IPS-NIHi11 (cell line): ENCODE measurements at regions not wholly inside any gene's neighbourhood (a gene's known extent, or its start where the extent isn't known, plus 50 kb on each side); places are given as distances from the start of the nearest gene placed in this dataset.

ENCODE experiments used
- DNase-seq: peaks from one replicate; pipeline ENCODE4 v3.0.0; 2012; ENCODE audit warnings: mixed read lengths, low spot score

DNA sequence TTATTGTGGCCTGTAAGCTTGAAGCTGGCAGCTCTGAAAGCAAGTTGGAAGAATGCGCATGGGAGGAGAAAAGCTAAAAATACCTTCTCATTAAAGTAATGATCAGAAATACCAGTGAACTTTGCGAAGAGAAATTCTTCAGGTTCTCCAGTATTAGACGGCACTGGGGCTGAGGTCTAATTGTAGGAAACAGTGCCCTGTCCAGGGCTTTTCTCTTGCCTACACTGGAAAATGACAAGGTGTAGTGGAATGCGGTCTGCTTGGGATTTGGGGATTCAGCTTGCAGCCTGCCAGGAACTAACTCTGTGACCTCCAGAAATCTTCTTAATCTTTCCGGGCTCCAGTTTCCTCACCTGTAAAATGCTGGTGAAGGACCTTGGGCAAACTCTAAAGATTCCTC, 53.3 kb upstream of the KCNJ16 start:
- DNase-seq = no peak

DNA sequence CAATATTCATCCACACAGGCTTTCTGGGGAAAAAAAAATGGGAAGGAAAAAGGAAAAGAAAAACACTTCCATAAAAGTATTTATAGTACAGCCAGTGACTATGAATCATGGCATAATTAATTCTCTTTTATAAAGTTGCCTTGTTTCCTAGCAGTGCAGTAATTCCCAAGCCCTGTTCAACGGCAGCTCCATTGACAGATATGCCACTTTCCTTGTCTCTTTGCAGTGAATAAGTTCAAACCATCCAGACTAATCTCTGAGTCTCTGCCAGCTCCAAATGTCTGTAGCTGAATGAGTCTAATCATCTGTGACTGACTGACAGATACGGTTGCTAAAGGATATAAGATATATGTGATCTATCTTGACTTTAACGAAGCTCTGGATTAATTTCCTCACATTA, 52.9 kb upstream of the KCNJ16 start:
- DNase-seq = no peak

DNA sequence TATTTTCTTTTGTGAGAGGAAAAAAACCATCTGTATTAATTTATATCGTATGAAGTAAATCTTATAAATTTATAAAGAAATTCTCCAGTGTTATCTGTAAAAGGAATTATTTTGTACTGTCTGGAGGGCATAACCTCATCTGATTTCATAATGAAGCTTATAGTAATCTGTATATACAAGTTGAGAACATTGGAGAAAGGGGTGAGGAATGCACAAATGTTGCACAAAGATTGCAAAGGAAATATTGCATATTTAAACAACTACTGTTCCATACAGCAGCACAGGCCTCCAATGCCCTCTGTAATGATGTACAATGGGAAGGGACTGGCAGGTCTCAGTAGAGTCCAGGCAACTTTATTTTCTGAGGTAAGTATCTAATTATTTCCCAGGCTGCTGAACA, 50.8 kb upstream of the KCNJ16 start:
- DNase-seq = no peak
